SK-N-DZ (cell line): ENCODE measurements at regions not wholly inside any gene's neighbourhood (a gene's known extent, or its start where the extent isn't known, plus 50 kb on each side); places are given as distances from the start of the nearest gene placed in this dataset.

ENCODE experiments used
- DNase-seq: peaks from one replicate; pipeline ENCODE4 v3.0.0-alpha.2; 2015; ENCODE audit warnings: low spot score

GRCh38 chr12:132424811-132425210 is 65.1 kb upstream of the FBRSL1 start:
- no peak for DNase-seq

GRCh38 chr12:132423820-132424645 is 65.9 kb upstream of the FBRSL1 start:
- no peak for DNase-seq

- DNase-seq, result peak; percentile 67
These were observed 66.6 kb upstream of the FBRSL1 start for GRCh38 chr12:132423251-132423819.

DNA sequence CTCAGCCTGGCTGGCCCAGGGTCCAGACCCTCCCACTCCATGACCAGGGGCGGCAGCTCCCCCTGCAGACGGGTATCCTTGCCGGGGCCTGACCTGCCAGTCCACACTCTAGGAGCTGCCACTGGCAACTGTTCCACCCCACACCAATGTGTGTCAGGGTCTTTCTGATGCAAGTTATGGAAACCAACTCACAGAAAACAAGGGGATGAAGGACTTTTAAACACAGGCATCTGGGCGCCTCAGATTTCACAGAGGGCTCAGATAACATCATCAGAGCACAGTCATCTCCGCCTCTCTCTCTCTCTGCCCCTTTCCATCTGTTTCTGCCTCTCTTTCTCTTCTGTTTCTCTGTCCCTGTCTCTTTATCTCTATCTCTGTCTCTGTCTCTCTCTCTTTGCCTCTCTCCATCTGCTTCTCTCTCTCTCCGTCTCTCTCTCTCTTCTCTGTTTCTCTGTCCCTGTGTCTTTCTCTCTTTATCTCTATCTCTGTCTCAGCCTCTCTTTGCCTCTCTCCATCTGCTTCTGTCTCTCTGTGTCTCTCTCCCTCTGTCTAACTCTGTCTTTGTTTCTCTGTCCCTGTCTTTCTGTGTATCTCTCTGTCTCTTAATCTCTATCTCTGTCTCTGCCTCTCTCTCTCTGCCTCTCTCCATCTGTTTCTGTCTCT is 67.4 kb upstream of the FBRSL1 start:
- no peak for DNase-seq

DNA sequence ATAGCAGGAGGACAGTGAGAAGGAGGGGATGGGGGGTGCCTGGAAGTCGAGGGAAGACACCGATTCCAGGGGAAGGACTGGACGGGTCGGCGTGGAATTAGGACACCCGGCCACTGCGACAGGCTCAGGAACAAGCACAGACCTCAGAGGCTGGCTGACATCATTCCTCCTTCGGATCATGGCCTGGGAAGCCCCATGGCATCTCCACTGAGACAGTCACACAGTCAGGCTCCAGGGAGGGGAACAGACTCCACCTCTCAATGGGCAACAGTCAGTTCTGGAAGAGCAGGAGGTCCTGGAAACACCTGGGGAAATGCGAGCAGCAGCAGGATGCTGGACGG is 67.9 kb upstream of the FBRSL1 start:
- no peak for DNase-seq

DNA sequence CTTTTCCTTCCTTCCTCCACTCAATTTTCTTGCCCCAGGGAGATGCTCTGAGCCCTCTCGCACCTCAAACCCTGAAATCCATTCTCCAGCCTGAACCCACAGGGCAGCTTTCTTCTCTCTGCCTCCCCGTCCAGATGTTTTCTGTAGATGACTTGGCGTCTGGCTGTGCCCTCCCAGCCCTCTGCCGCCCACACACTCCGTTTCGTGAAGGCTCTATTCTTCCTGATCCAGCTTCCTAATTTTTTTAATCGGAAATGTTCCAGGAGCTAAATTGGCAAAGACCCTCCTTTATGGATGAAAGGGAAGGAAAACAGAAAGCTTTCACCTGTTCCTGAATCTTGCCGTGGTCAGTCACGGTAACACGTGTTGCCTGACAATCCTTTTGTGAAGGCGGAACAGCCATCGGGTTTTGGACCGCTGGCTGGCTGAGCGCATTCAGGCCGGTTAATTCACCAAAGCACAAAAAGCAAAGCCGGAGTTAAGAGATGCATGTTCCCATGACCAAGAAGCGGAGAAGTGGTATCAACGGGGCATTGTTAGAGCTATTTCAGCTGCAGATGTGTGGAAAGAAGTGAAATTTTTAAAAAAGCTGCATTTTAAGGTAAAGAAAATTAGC is 70.2 kb upstream of the FBRSL1 start:
- no peak for DNase-seq

DNA sequence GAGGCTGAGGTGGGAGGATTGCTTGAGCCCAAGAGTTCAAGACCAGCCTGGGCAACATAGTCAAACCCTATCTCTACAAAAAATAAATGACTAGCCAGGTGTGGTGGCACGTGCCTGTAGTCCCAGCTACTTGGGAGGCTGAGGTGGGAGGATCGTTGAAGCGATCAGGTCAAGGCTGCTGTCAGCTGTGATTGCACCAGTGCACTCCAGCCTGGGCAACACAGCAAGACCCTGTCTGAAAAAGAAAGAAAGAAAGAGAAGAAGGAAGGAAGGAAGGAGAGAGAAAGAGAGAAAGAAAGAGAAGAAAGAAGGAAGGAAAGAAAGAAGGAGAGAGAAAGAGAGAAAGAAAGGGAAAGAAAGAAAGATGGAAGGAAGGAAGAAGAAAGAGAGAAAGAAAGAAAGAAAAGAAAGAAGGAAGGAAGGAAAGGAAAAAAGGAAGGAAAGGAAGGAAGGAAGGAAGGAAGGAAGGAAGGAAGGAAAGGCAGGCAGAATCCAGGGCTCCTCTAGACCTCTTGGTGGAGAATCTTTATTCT is 71.5 kb upstream of the FBRSL1 start:
- DNase-seq, result no peak

DNA sequence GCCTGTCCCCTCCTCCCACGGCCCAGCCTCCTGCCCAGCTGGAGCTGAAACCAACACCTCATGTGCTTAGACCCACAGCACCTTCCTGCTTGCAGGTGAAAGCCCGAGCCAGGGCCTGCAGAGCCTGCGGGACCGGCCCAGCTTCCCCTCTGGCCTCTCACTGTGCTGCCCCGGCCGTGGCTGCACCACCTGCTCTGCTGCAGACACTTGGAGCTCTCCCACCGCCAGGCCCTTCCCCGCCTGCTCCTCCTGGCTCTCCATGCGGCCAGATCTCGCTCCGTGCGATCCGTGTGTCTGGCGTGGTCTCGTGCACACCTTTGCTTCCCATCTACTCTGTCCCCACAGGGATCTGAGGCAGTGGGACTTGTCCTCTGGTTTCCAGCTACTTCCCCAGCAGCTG is 72.2 kb upstream of the FBRSL1 start:
- DNase-seq, result no peak

DNA sequence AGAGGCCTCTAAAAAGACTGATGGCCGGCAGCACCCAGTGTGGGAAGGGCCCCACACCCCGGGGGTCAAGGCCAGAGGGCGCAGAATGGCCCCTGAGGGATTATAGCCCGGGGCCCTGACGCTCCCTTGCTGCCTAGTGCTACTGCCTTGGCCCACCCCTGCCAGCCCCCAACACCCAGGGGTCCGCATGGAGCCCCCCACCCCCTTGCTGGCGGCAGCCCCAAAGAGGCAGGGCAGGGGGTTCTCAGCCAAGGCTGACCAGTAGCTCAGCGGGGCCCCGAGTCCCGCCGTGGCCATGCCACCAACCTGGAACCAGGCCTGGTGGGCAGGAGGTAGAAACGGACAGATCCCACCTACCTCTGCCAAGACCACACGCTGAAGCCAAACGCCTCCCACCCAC is 73.1 kb upstream of the FBRSL1 start:
- no peak for DNase-seq

GRCh38 chr12:132416121-132416673 is 73.8 kb upstream of the FBRSL1 start:
- no peak for DNase-seq

DNA sequence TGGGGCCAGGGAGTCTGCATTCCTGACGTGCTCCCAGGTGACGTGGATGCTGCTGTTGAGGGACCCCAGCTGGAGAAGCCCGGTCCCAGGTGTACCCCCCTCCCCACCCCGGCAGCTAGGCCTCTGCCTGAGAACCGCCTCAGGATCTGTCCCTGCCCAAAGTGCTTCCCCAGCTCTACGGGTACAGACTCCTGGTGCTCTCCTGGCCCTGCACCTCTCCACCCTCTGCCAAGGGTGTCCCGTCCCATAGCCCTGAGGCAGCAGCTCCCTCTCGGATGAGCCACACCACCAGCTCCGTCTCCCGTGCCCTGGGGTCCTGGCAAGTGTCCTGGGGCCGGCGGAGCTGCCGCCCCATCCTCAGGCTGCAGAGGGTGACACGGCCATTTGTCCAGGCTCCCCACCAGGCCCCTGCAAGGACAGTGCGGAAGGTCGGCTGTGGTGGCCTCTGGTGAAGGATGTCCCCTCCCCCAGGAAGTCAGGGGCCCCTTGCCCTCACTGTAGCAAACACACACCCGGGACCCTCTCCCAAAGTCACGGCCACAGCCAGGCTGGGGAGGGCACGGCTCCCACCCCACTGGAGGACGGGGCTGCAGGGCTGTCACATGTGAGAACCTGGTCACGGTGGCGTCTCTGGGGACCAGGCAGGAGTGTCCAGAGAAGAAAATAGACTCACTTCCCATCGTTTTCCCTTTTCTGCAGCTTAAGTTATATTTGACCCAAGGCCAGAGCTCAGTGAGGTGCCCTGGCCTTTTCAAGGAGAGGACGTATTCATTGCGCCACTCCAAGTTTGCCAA is 74.4 kb upstream of the FBRSL1 start:
- DNase-seq, result no peak

GRCh38 chr12:132414634-132415326 is 75.2 kb upstream of the FBRSL1 start:
- peak; percentile 76 for DNase-seq

DNA sequence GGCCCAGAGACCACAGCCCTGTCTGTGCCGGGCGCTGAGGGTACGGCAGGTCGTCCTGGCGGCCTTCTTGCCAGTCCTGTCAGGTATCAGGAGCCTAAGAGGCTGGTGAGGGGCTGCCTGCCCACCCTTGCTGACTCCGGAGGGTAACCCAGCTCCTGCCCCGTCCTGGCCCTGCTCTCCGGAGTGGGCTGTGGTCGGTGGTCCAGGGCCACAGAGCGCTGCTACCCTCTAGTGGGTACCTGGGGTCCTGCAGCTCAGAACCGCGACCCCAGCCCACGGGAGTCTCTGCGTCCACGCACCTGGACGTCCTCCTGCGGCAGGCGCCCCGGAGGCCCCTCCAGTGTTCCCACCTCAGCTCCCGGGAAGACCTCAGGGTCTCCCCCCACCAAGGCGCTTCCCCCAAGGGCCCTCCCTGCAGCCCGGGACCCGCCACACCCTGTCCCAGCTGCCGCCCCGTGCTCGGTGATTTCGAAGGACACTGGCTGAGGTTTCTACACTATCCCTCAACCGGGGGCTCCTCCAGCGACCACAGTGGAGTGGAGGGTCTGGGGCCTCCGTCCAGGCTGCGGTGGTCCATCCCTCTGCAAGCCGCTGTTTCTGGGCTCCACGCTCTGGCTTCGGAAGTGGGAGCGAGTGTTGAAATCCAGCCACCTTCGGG is 75.9 kb upstream of the FBRSL1 start:
- no peak for DNase-seq

DNA sequence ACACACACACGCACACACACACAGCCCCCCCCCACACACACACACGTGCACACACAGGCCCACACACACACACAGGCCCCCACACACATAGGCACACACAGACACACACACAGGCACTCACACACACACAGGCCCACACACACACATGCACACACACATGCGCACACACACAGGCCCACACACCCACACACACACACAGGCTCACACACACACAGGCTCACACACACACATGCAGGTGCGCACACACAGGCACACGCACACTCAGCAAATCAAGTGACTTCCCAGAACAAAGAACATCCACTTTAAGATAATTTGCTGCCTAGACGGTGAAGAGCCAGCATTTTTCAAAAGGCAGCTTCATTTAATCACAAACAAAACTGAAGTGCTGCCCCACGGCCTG is 78.5 kb upstream of the FBRSL1 start:
- DNase-seq, result no peak

- DNase-seq, result no peak
These were observed 79.1 kb upstream of the FBRSL1 start for GRCh38 chr12:132410849-132411248.

DNA sequence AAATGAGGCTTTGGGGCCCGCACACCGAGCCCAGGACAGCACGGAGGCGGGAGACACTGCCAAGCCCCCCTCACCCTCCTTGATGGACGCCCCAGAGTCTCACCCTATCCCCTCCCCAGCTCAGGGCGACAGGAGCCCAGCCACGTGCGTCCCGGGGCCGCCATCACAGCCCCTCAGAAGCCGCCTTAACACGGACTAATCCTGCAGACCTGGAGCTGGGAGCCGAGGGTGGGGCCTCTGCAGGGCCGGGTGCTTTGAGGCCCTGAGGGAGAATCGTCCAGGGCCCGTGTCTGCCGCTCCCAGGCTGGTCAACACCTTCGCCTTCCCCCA is 79.7 kb upstream of the FBRSL1 start:
- DNase-seq, result no peak

DNA sequence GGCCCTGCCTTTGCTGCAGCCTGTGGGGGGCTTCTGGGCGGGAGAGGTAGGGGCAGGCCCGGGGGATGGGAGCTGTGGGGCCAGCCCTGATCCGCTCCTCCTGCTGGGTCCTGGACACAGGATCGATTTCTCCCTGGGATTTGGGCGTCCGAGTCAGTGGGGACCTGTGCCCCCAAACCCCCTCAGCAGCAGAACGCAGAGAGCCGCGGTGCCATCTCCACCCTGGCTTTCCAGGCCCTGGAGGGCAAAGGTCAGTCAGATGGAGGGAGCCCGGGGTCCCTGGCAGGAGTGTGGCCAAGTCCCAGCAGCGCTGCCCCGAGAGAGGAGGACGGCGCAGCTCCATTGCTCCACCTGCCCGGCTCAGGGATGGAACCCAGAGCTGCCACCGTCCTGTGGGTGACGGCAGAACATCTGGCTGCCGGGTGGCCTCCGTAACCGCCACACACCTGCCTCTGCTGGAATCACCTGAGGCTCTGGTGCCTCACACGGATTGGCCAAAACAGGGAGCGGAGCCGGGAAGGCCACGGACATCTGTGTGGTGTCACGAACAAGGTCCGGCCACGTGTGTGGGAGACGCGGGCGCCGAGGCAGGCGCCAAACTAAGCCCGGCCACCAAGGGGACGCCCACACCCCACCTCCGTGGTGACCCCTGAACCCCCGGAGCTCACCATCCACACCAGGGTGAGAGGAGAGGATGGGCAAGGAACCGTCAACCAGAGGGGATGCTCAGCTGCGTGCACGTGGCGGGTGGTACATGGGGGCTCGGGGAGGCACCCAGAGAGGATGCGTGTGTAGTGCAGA is 80.3 kb upstream of the FBRSL1 start:
- no peak for DNase-seq

- no peak for DNase-seq
These were observed 79.5 kb upstream of the GALNT9 start for GRCh38 chr12:132408626-132409494.
